GM12878 (cell line): ENCODE measurements at regions not wholly inside any gene's neighbourhood (a gene's known extent, or its start where the extent isn't known, plus 50 kb on each side); places are given as distances from the start of the nearest gene placed in this dataset.

Experiments used
- ATAC-seq: fragments of 200-7000 bp; cut with Tn5 transposase; 3 replicates; pipeline ENCODE4 v1.9.1; 2020; ENCODE audit warnings: mild to moderate bottlenecking, moderate library complexity
- BruUV-seq: library from RNA; stranded (reverse); fragments of 400-500 nt; replicated peaks from 2 replicates; lab custom pipeline; 2021; lab: Mats Ljungman, UMichigan
- CTCF ChIA-PET: fragments of 300-600 bp; sonication (Branson Sonifier 250); formaldehyde crosslinking; extraction: SDS; loops from one replicate; lab custom pipeline; 2021; ENCODE audit warnings: inconsistent platforms; lab: Yijun Ruan, JAX
- POLR2A ChIA-PET: fragments of 350-600 bp; formaldehyde crosslinking; extraction: SDS; loops from one replicate; lab custom pipeline; 2021; ENCODE audit warnings: inconsistent platforms; lab: Charles Lee
- RAD21 ChIA-PET: fragments of 300-600 bp; sonication (Branson Sonifier 250); formaldehyde crosslinking; loops from one replicate; lab custom pipeline; 2023; ENCODE audit warnings: antibody characterized with exemption; ENCODE audit not compliant: unreplicated experiment; lab: Charles Lee
- SMC1A ChIA-PET: fragments of 300-600 bp; sonication (Branson Sonifier 250); formaldehyde crosslinking; loops from one replicate; lab custom pipeline; 2023; ENCODE audit not compliant: unreplicated experiment, uncharacterized antibody; lab: Charles Lee
- DNase-seq: peaks from one replicate; pipeline ENCODE4 v3.0.0-alpha.2; 2011; ENCODE audit warnings: low read depth, low spot score
- FAIRE-seq: peaks from 3 replicates; lab custom pipeline; 2011; peaks lifted over from hg19 to GRCh38; lab: Jason Lieb, UNC
- H2AFZ ChIP-seq: 2 replicates; pipeline ENCODE4 v1.6.0; 2011; ENCODE audit warnings: low read depth, low read length, control low read depth; ENCODE audit not compliant: control insufficient read depth
- H3K27ac ChIP-seq: 2 replicates; pipeline ENCODE4 v1.5.1; 2011; ENCODE audit warnings: control low read depth; ENCODE audit not compliant: control insufficient read depth, insufficient read depth
- H3K27me3 ChIP-seq, 2 experiments: replicated peaks in 1 of 2; 2 replicates each; pipeline versions ENCODE4 v1.6.0 to v1.6.1; 2011; ENCODE audit warnings: low read length in 1 of 2; ENCODE audit not compliant: control insufficient read depth in 2 of 2, insufficient read depth in 2 of 2
- H3K36me3 ChIP-seq, 2 experiments: 2 replicates each; pipeline ENCODE4 v1.5.1; 2011; ENCODE audit warnings: low read length in 1 of 2; ENCODE audit not compliant: control insufficient read depth in 2 of 2, insufficient read depth in 2 of 2
- H3K4me1 ChIP-seq: 2 replicates; pipeline ENCODE4 v1.6.1; 2011; ENCODE audit warnings: mild to moderate bottlenecking, low read length, moderate library complexity, mixed read lengths; ENCODE audit not compliant: control insufficient read depth, insufficient read depth
- H3K4me2 ChIP-seq: 2 replicates; pipeline ENCODE4 v1.6.0; 2011; ENCODE audit warnings: control low read depth; ENCODE audit not compliant: control insufficient read depth, insufficient read depth
- H3K4me3 ChIP-seq: fragments of 200-600 bp; sonication (generic); 2 replicates; pipeline ENCODE4 v1.5.1; 2016
- H3K79me2 ChIP-seq: 2 replicates; pipeline ENCODE4 v1.6.0; 2011; ENCODE audit warnings: low read length; ENCODE audit not compliant: control insufficient read depth, insufficient read depth
- H3K9ac ChIP-seq: 2 replicates; pipeline ENCODE4 v1.8.0; 2011; ENCODE audit warnings: low read length, control low read depth, mixed read lengths; ENCODE audit not compliant: control insufficient read depth, insufficient read depth
- H3K9me3 ChIP-seq: replicated peaks from 3 replicates; pipeline ENCODE4 v1.5.1; 2011; ENCODE audit warnings: mild to moderate bottlenecking, low read length; ENCODE audit not compliant: control insufficient read depth, insufficient read depth
- H4K20me1 ChIP-seq: 2 replicates; pipeline ENCODE4 v1.6.0; 2011; ENCODE audit not compliant: control insufficient read depth, insufficient read depth
- ASH2L ChIP-seq: fragments of 300-600, 200-600 bp; sonication (generic); IDR thresholded peaks from 2 replicates; pipeline ENCODE4 v1.6.1; 2017; ENCODE audit warnings: low read depth, mild to moderate bottlenecking, borderline replicate concordance
- CTCF ChIP-seq, 3 experiments: IDR thresholded peaks in 2 of 3; conservative IDR thresholded peaks in 1 of 3; 2 replicates each; pipeline ENCODE4 v1.5.1; 2011; ENCODE audit warnings: low read depth in 3 of 3, low read length in 3 of 3, mild to moderate bottlenecking in 3 of 3, control low read depth in 2 of 3, moderate library complexity in 2 of 3, inconsistent platforms in 1 of 3, mixed read lengths in 1 of 3; ENCODE audit not compliant: control insufficient read depth in 2 of 3, insufficient read depth in 1 of 3; ENCODE audit errors: extremely low read depth in 1 of 3
- EGR1 ChIP-seq, 2 experiments: IDR thresholded peaks; 1 replicate in 1 of 2; 2 replicates in 1 of 2; pipeline ENCODE4 v1.6.1; 2011 to 2012; ENCODE audit warnings: low read depth in 2 of 2, low read length in 2 of 2, borderline replicate concordance in 1 of 2, mild to moderate bottlenecking in 1 of 2, moderate library complexity in 1 of 2
- EP300 ChIP-seq, 2 experiments: fragments of 150-350 bp in 1 of 2; IDR thresholded peaks; 2 replicates each; pipeline ENCODE4 v1.6.1; 2011 to 2012; ENCODE audit warnings: low read depth in 2 of 2, low read length in 2 of 2, borderline replicate concordance in 1 of 2, improper control_type of control experiment in 1 of 2, inconsistent platforms in 1 of 2; ENCODE audit not compliant: control insufficient read depth in 1 of 2
- RUNX3 ChIP-seq: IDR thresholded peaks from 2 replicates; pipeline ENCODE4 v1.6.1; 2012; ENCODE audit warnings: low read length, inconsistent platforms
- SIN3A ChIP-seq: IDR thresholded peaks from 2 replicates; pipeline ENCODE4 v1.6.1; 2012; ENCODE audit warnings: low read depth, low read length, improper control_type of control experiment
- WGBS: methylation state at CpG from one replicate; pipeline ENCODE4 v1.1.6; 2016; ENCODE audit warnings: low lambda C conversion rate; ENCODE audit not compliant: insufficient replicate concordance, insufficient coverage; ENCODE audit errors: missing lambda C conversion rate; 5-methylcytosine and 5-hydroxymethylcytosine counted together
- in situ Hi-C: fragments of 300-500 bp; cut with MboI; formaldehyde crosslinking; loops from 9 replicates; pipeline ENCODE4 v1.14.3; 2018; ENCODE audit warnings: mixed read lengths
- intact Hi-C: fragments of 100-400 bp; cut with micrococcal nuclease; formaldehyde crosslinking; loops from one replicate; pipeline ENCODE4 v1.14.2; 2022; ENCODE audit not compliant: unreplicated experiment

- FAIRE-seq = no peak
- no peaks in the 10 kb centered on the region; the same call in 2 of the 3 replicates for H3K9me3 ChIP-seq
- no peak for DNase-seq
- H3K27me3 ChIP-seq = no peaks in the 10 kb centered on the region; a peak in 1 of 4 replicates
- CTCF ChIA-PET = no interaction called here
- no peak overlapping the region for H3K27ac ChIP-seq
- RAD21 ChIA-PET = no interaction called here
- no peaks in the 10 kb centered on the region for H4K20me1 ChIP-seq
- no peak overlapping the region for H3K4me2 ChIP-seq
- in situ Hi-C loops (no loop called here), intact Hi-C loops (no loop called here)
- H2AFZ ChIP-seq = no peak overlapping the region
- no peak for ATAC-seq
- WGBS = 17% methylated on average over 2 of the region's 2 CpGs
- no peak overlapping the region for H3K9ac ChIP-seq
- TF ChIP-seq RUNX3 (no peak), EGR1 (IDR thresholded peaks at IDR 0.05; ENCODE audit: borderline replicate concordance in 1 of 2, low read depth in 2 of 2, low read length in 2 of 2) (no peak), ASH2L (no peak), SIN3A (no peak), CTCF (IDR thresholded peaks at IDR 0.05 in 2 of 3, conservative IDR thresholded peaks at IDR 0.05 in 1 of 3; ENCODE audit: control insufficient read depth in 2 of 3, extremely low read depth in 1 of 3, insufficient read depth in 1 of 3, low read depth in 3 of 3, low read length in 3 of 3) (no peak), EP300 (IDR thresholded peaks at IDR 0.05; ENCODE audit: borderline replicate concordance in 1 of 2, control insufficient read depth in 1 of 2, low read depth in 2 of 2, low read length in 2 of 2) (no peak)
- POLR2A ChIA-PET = no interaction called here
- H3K4me3 ChIP-seq = no peak overlapping the region
- no peaks in the 10 kb centered on the region for H3K79me2 ChIP-seq
- no TSS peak for BruUV-seq
- H3K36me3 ChIP-seq = no peaks in the 10 kb centered on the region
- no peaks in the 10 kb centered on the region for H3K4me1 ChIP-seq
- SMC1A ChIA-PET = no interaction called here
Measured at GRCh38 chr6:170483413-170483812, 69.7 kb downstream of the PSMB1 start.
